WTC11 (cell line): ENCODE measurements at regions not wholly inside any gene's neighbourhood (a gene's known extent, or its start where the extent isn't known, plus 50 kb on each side); places are given as distances from the start of the nearest gene placed in this dataset.

Experiments
- ATF2 ChIP-seq: sonication (generic); formaldehyde crosslinking; IDR thresholded peaks from 2 replicates; pipeline ENCODE4 v1.8.1; 2022; ENCODE audit warnings: low read depth, missing genetic modification reagents, borderline replicate concordance
- GRHL2 ChIP-seq: fragments of 250-450 bp; sonication (Bioruptor Pico); IDR thresholded peaks from 2 replicates; pipeline ENCODE4 v1.8.0; 2022; ENCODE audit warnings: mild to moderate bottlenecking, moderate library complexity; ENCODE audit not compliant: insufficient replicate concordance, severe bottlenecking
- IRF2 ChIP-seq: sonication (generic); formaldehyde crosslinking; IDR thresholded peaks from 2 replicates; pipeline ENCODE4 v1.8.0; 2022; ENCODE audit warnings: low read depth, missing genetic modification reagents, borderline replicate concordance
- TF ChIP-seq, protein P1 (sequence below): fragments of 200-600 bp; IDR thresholded peaks from 2 replicates; pipeline ENCODE4 v1.8.0; 2022; ENCODE audit warnings: antibody characterized with exemption

- TF ChIP-seq, protein P1, sequence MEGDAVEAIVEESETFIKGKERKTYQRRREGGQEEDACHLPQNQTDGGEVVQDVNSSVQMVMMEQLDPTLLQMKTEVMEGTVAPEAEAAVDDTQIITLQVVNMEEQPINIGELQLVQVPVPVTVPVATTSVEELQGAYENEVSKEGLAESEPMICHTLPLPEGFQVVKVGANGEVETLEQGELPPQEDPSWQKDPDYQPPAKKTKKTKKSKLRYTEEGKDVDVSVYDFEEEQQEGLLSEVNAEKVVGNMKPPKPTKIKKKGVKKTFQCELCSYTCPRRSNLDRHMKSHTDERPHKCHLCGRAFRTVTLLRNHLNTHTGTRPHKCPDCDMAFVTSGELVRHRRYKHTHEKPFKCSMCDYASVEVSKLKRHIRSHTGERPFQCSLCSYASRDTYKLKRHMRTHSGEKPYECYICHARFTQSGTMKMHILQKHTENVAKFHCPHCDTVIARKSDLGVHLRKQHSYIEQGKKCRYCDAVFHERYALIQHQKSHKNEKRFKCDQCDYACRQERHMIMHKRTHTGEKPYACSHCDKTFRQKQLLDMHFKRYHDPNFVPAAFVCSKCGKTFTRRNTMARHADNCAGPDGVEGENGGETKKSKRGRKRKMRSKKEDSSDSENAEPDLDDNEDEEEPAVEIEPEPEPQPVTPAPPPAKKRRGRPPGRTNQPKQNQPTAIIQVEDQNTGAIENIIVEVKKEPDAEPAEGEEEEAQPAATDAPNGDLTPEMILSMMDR: no peak
- no peak for TF ChIP-seq IRF2 (CRISPR knock-in tag)
- no peak for TF ChIP-seq ATF2 (CRISPR knock-in tag)
- TF ChIP-seq GRHL2: no peak
These were observed 501.6 kb upstream of the TNP1 start for GRCh38 chr2:217361483-217361880.
